Fibroblast of peridontal ligament (primary cell): ENCODE measurements at regions not wholly inside any gene's neighbourhood (a gene's known extent, or its start where the extent isn't known, plus 50 kb on each side); places are given as distances from the start of the nearest gene placed in this dataset.

Experiments
- DNase-seq: peaks from one replicate; pipeline ENCODE4 v3.0.0-alpha.2; 2010; ENCODE audit errors: extremely low read depth

GRCh38 chr2:196439760-196440159, 199.8 kb upstream of the CCDC150 start:
- no peak for DNase-seq

DNA sequence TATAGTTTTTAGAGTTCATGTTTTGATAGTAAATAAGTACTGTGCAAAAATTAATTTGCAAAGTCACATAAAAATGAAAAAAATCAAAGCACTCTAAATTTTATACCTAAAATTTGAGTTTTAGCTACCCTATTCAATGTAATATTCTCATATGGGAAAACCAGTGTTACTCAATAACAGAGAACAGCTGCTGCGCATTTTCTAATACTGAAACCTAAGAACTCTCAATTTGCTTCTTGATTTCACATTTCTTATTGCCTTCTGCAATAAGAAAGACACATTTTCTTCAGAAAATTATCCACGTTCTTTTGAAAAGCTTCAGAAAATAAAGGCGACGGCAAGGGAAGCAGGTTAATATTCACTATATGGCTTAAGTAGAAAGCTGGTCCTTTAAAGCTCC, 199.1 kb upstream of the CCDC150 start:
- peak; percentile 39 for DNase-seq

- peak; percentile 20 for DNase-seq
Observed at GRCh38 chr2:196441527-196441926, 198.0 kb upstream of the CCDC150 start.

- no peak for DNase-seq
Observed at GRCh38 chr2:196442211-196442610, 197.3 kb upstream of the CCDC150 start.

DNA sequence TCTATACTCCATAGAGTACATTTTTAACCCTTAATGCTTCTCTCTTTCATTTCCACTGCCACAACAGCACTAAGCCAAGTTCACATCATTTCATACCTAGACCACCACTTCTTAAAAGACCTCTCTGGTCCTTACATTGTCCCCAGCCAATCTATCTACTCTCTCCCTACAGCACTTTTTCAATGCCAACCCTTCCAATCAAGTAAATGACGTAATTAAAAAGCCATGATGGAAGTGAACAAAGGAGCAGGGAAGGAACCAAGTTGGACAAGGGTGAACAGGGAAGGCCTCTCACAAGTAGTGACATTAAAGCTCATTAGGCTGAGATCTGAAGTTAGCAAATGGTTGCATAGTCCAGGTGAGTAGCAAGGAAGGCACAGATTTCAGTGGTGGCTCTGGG, 195.1 kb upstream of the CCDC150 start:
- no peak for DNase-seq

DNA sequence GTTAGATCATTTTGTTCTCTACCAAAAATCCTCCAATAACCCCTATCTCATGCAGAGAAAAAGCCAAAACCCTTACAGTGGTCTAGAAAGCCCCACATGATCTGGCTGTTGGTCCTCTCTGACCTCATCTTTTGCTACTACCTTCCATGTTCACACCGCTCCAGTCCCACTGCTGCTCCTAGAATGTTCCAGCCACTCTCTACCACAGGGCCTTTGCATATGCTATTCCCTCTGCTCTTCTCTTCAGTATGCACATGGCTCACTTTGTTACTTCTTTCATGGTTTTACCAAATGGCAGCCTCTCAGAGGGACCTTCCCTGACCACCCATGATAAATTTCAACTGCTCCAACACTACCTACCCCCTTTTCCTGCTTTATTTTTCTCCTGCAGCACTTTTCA, 193.5 kb upstream of the CCDC150 start:
- DNase-seq, result no peak

DNA sequence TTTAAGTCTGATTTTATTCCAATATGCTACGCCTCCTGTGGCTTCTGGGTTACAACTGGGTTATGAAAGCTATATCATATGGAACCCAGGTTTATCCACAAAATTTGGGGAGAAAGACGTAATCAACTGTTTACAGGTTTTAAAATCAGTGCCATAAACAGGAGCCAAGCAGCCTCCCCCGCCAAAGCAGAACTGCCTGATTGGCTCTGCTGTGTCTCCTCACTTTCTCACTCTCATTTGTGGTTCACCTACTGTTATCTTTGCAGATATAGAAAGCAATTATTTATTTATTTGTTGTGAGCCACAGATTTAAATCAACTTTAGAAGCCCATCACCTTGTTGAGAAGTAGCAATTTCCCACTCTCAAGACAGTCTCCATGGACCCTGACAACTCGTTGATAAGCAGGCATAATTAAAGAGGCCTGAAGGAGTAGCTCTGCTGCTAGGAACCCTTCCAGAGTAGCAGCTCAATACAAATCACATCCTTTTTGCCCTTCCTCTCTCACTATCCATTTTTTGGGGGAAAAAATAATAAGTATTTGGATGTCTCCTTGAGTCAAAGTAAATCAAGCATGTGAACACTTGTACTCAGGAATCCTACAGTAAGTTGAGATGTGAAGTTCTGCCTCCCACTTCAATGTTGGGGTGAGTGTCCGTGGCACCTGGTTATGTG, 191.0 kb upstream of the CCDC150 start:
- DNase-seq, result no peak

- DNase-seq, result no peak
Observed at GRCh38 chr2:196449083-196449482, 190.4 kb upstream of the CCDC150 start.

DNA sequence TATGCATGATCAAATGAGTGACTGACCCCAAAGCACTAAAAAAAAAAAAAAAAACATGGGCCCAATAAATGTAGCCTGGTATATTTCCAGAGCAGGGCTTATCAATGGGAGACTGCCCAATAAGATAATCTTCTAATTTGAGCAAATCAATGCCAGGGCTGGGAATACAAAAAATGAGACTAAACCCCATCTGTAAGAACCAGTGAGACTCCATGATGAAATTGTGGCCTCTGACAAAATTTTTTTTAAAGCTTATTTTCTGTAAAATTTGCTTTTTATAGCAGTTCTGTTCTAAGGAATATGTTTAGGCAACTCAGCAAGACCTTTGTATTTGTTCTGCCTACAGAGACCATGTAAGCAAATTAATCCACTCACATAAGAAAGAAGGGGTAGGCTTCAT, 186.8 kb upstream of the CCDC150 start:
- no peak for DNase-seq

DNA sequence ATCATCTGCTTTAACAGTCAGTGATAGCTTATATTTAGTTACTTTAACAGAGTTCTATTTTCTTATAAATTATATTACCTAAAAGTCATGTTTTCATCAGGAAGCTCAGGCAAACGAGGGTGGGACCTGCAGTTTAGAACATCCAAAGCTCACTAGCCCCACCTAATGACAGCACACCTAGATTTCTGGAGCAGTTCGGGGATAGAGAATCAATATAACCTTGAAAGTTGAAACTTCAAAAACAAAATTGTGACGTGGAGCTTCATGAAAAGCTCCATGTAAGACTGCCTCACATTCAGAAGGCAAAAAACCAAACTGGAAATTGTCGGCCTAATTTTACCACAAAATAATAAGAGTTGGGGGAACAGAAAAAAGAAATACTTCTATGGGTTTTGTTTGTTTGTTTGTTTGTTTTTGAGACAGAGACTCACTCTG, 185.9 kb upstream of the CCDC150 start:
- peak; percentile 71 for DNase-seq

DNA sequence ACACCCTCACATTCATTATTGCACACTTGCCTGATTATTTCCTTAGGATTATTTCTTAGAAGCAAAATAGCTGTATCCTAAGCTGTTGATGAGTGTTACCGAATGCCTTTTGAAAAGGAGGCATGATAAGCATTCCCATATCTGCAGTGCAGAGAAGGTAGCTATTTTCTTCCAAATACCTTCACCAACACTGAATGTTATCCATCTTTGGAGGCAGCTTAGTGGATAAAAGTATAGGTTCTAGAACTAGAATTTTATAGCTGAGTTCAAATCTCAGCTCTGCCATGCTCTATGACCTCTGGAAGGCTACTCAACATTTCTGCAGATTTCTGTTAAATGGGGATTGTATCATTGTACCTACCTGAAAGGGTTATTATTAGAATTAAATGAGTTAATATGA, 185.0 kb upstream of the CCDC150 start:
- no peak for DNase-seq

GRCh38 chr2:196459539-196459938, 180.0 kb upstream of the CCDC150 start:
- peak; percentile 66 for DNase-seq

GRCh38 chr2:196463706-196464105, 175.8 kb upstream of the CCDC150 start:
- DNase-seq, result no peak

- peak; percentile 61 for DNase-seq
Observed at GRCh38 chr2:196464311-196464710, 175.2 kb upstream of the CCDC150 start.

DNA sequence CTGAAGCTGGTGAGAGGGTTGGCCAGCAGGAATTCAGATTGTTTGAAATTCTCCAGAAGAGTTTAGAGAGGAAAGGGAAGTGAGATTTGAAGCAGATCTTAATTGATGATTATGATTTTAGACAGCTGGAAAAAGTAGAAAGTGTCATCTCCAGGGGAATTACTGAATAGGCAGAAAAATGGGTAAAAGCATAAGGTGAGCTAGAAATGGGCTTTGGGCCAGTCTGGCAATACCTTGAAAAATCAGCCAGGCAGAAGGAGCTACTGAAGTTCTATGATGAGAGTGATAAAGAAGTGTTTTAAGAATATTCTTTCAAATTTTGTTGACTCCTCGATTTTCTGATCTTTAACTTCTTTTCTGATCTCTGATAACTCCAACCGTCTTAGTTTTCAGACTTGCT, 172.9 kb upstream of the CCDC150 start:
- no peak for DNase-seq

- DNase-seq, result no peak
Observed at GRCh38 chr2:196468394-196468793, 171.1 kb upstream of the CCDC150 start.

DNA sequence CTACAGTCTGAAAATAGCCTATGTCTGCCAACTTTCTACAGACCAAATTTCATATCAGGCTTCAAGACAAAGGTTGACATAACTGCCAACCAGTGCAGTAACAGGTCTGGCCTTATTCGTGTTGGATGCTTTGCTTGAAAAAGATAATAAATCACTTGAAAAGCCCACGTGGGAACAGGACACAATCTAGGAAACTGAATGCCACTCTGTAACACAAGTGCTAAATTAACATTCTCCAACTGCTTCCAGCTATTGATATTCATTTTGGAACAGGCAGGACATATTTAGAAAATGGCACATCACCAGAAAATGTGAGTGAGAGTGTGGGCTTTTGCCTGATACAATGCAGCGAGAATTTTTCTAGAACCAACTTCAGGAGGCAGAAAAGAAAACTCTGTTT, 165.9 kb upstream of the CCDC150 start:
- peak; percentile 15 for DNase-seq

DNA sequence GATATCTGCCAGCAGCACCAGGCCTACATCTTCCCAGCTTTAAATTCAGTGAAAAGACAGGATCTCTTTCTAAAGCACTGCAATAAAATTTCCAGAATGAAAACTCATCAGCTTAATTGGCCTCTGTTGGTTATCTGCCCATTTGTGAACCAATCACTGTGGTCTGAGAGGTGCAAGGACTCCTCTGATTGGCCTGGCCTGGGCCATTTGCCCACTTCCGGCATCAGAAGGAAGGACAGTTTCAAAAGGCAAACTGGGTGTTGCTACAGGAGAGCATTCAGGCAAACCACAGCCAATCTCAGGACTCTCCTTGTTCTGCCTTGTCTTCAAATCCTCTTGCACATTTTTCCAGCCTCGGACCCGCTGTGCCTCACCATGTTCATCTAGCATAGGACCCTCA, 163.9 kb upstream of the CCDC150 start:
- DNase-seq, result no peak

GRCh38 chr2:196478588-196478987, 160.9 kb upstream of the CCDC150 start:
- DNase-seq, result no peak

- peak; percentile 97 for DNase-seq
Observed at GRCh38 chr2:196479350-196479749, 160.2 kb upstream of the CCDC150 start.

DNA sequence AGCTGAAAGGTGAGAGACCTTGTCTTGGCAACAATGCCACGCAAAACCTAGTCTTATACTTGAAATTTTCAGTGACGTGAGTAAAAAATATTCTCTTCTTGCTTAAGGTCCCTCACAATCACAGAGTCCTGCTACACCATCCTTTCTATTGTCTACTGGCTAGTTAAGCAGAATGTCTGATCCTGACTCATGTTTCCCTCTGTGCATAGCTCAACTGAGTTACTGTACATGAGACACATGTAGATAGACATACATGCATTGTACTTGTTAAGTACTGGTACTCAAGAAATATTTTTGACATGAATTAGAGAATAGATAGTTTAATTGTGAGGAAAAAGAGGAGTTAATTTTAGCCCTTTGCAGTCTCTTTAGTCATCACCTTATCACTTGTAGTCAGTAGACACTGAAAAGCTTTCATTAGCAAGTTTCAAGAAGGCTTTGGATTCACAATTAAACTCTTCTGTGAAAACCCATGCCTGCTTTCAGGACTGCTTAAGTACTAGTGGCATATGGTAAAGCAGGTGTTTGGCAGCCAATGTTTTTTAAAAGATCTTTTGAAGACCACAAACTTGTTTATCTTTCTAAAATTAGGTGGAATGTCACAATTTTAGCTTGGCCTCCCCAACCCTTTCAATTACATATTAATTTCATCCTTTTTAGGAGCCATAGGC, 158.7 kb upstream of the CCDC150 start:
- DNase-seq, result peak; percentile 41

GRCh38 chr2:196481324-196481697, 158.2 kb upstream of the CCDC150 start:
- DNase-seq, result peak; percentile 98
